Mesodermal cell (in vitro differentiated cells): ENCODE measurements at regions not wholly inside any gene's neighbourhood (a gene's known extent, or its start where the extent isn't known, plus 50 kb on each side); places are given as distances from the start of the nearest gene placed in this dataset.
"Not testable (repeated sequence)": the region's sequence is repeated elsewhere in the genome, so short reads cannot be mapped to it uniquely, and the experiment has no call there.

Experiments used
- H3K27ac ChIP-seq: 2 replicates; pipeline ENCODE4 v1.7.0; 2013; ENCODE audit warnings: mild to moderate bottlenecking, low read depth, low read length, moderate library complexity; ENCODE audit not compliant: severe bottlenecking
- H3K36me3 ChIP-seq: 2 replicates; pipeline ENCODE4 v1.7.1; 2013; ENCODE audit warnings: mild to moderate bottlenecking, low read length, moderate library complexity; ENCODE audit not compliant: control insufficient read depth, insufficient read depth
- H3K4me1 ChIP-seq: one replicate; pipeline ENCODE4 v1.7.1; 2013; ENCODE audit warnings: mild to moderate bottlenecking, low read length; ENCODE audit not compliant: insufficient read depth, control insufficient read depth, poor library complexity, severe bottlenecking
- H3K4me3 ChIP-seq: 2 replicates; pipeline ENCODE4 v1.7.0; 2013; ENCODE audit warnings: low read length, control low read depth, mild to moderate bottlenecking; ENCODE audit not compliant: insufficient read depth, poor library complexity, severe bottlenecking; ENCODE audit errors: extremely low read depth
- H3K9me3 ChIP-seq: 2 replicates; pipeline ENCODE4 v1.7.1; 2013; ENCODE audit warnings: mild to moderate bottlenecking, low read length, moderate library complexity; ENCODE audit not compliant: control insufficient read depth
- WGBS, 2 experiments: methylation state at CpG; one replicate each; pipeline ENCODE4 v1.1.5; 2013; ENCODE audit warnings: missing lambda C conversion rate in 2 of 2; ENCODE audit not compliant: insufficient coverage in 2 of 2; 5-methylcytosine and 5-hydroxymethylcytosine counted together

DNA sequence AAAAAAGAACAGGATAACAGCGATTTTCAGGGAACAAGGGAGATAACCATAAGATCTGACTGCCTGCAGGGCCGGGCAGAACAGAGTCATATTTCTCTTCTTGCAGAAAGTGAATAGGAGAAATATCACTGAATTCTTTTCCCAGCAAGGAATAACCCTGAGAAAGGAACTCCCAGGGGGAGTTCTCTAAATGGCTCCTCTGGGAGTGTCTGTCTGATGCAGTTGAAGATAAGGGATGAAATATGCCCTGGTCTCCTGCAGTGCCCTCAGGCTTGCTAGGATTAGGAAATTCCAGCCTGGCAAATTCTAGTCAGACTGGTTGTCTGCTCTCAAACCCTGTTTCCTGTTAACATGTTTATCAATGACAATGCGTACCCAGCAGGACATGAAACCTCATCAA is 830.8 kb upstream of the TMEFF2 start:
- H3K27ac ChIP-seq, H3K4me1 ChIP-seq, H3K36me3 ChIP-seq, H3K9me3 ChIP-seq, H3K4me3 ChIP-seq: not testable (repeated sequence)
- WGBS, 2 experiments: 75 to 94% methylated on average over 2 of the region's 3 CpGs

DNA sequence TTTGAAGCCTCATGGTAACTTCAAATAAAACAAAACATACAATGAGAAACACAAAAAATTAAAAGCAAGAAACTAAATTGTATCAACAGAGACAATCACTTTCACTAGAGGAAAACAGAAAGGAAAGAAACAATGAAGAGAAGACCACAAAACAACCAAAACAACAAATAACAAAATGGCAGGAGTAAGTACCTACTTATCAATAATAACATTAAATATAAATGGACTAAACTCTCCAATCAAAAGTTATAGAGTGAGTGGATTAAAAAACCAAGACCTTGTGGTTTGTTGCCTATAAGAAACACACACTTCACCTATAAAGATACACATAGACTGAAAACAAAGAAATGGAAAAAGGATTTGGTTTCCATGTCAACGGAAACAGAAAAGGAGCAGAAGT is 830.1 kb upstream of the TMEFF2 start:
- Histone ChIP-seq H3K4me3 (no peak overlapping the region), H3K27ac (no peak overlapping the region), H3K36me3 (no peaks in the 10 kb centered on the region), H3K9me3 (peaks cover 6% of the 10 kb centered on the region), H3K4me1 (no peaks in the 10 kb centered on the region)
- no CpG with 5 or more reads among the region's 1 CpG for WGBS, 2 experiments

DNA sequence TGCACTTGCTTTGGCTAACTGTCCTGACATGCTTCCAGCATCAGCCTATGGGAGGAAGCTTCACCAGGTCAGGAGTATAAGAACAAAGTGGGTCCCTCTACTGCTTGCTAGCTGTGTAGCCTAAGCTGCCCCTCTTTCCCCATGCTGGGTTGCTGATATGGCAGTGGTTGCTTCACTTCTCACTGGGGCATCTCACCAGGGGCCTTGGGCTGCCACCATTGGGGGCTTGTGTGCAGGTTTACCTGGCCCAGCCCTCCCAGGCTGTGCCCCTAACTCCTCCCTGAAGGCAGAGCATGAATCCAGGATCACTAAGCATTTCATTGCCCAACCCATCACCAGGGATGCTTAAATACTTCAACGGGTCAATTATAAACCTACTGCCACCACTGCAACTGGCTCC is 817.1 kb upstream of the TMEFF2 start:
- Histone ChIP-seq H3K27ac (no peak overlapping the region), H3K4me3 (no peak overlapping the region), H3K4me1 (no peaks in the 10 kb centered on the region), H3K9me3 (no peaks in the 10 kb centered on the region), H3K36me3 (no peaks in the 10 kb centered on the region)
- no CpG with 5 or more reads among the region's 1 CpG for WGBS, 2 experiments

DNA sequence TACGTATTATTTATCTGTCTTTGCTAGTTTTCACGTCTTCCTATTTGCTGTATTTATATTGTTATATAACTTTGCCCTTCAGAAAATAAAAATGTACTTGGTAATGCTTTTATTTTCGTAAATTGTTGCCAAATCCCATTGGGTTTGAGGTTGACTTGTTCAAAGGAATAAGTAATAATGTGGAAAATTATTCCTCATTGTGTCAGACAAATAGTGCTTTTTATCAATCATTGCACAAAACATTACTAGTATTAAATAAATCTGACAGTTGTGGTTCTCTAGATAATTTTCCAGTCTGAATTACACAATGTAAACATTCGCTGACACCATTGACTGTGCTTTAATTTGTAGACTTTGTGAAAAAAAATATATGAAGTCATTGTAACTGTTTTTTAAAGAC is 798.3 kb upstream of the TMEFF2 start:
- Histone ChIP-seq H3K27ac (no peak overlapping the region), H3K4me3 (no peak overlapping the region), H3K36me3 (no peaks in the 10 kb centered on the region), H3K4me1 (no peaks in the 10 kb centered on the region), H3K9me3 (no peaks in the 10 kb centered on the region)
- no CpG with 5 or more reads among the region's 4 CpGs for WGBS, 2 experiments

DNA sequence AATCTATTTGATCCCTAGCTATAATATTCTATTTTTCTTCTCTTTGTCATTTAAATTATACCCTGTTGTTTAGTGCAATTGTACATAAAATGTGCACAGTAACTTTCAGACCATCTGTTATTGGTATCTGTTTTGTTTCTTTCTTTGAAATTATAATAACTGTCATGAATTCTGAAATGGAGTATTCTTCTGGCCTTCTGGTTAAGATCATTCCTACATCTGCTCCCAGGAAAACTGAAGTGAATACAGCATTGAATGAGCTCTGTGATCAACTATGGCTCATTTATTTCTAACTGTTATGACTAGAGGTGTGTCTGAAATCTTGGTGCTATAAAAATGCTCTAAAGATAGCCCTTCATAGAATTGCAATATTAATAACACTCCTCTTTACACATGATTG is 788.4 kb upstream of the TMEFF2 start:
- Histone ChIP-seq H3K4me3 (no peak overlapping the region), H3K36me3 (no peaks in the 10 kb centered on the region), H3K9me3 (no peaks in the 10 kb centered on the region), H3K27ac (no peak overlapping the region), H3K4me1 (no peaks in the 10 kb centered on the region)

DNA sequence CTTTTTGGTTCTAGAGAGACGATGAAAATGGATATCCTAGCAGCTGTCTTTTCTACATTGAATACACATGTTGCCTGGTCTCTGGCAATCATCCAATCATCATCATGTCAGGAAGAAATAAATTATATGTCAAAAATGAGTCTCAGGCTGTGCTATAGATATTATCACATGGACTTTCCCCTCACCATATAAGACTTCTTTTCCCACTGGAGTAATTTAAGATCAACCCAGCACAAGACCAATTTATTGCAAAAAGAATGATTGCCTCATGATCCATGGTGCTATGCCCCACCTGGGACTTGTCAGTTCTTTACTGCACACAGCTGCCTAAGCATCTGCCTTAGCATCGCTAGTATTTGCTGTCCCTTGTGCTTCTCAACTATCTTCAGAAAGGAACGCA is 783.7 kb upstream of the TMEFF2 start:
- no peaks in the 10 kb centered on the region for H3K9me3 ChIP-seq
- no peaks in the 10 kb centered on the region for H3K4me1 ChIP-seq
- H3K36me3 ChIP-seq: no peaks in the 10 kb centered on the region
- H3K4me3 ChIP-seq: no peak overlapping the region
- H3K27ac ChIP-seq: no peak overlapping the region
- WGBS, 2 experiments: 90 to 100% methylated on average over 1 to 2 of the region's 3 CpGs

DNA sequence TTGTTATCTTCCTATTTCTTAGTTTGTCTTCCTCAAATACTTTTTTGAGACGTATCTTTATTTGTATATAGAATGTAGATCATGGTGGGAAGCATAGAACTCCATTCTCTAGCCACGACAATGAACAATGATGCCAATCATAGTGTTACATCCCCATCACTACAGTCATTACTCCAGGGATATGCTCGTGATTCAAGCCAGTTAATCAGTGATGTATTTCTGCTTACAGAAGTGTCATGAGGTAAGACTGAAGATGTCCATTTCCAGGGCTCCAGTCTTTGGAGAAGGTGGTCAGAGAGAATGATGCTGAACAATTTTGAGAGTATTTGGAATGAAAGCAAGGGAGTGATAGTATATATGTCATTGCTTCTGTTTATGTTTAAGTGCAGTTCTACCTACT is 777.2 kb upstream of the TMEFF2 start:
- 80% methylated on average over 1 of the region's 3 CpGs; no CpG with 5 or more reads in 1 of the 2 experiments for WGBS, 2 experiments
- H3K9me3 ChIP-seq: no peaks in the 10 kb centered on the region
- H3K36me3 ChIP-seq: no peaks in the 10 kb centered on the region
- no peak overlapping the region for H3K4me3 ChIP-seq
- H3K27ac ChIP-seq: no peak overlapping the region
- no peaks in the 10 kb centered on the region for H3K4me1 ChIP-seq

DNA sequence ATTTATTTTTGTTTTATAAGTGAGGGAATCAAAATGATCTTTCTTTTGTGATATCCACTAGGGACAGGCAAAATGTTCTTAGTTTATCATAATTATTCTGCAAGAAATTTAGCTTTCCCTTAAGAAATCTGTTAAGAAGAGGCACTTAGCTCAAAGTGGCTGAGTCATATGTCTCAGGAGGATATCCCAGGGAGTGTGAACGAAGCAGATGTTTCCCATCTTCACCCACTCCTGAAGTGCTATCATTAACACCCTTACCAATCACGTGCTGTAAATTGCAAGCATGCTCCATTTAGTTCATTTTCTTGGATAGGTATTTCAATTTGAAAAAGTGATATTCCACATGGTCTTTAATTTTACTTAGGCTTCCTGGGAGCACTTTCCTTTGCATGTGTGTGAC is 774.3 kb upstream of the TMEFF2 start:
- no peak overlapping the region for H3K4me3 ChIP-seq
- H3K4me1 ChIP-seq: no peaks in the 10 kb centered on the region
- H3K36me3 ChIP-seq: no peaks in the 10 kb centered on the region
- no peak overlapping the region for H3K27ac ChIP-seq
- H3K9me3 ChIP-seq: no peaks in the 10 kb centered on the region
- no CpG with 5 or more reads among the region's 2 CpGs for WGBS, 2 experiments

DNA sequence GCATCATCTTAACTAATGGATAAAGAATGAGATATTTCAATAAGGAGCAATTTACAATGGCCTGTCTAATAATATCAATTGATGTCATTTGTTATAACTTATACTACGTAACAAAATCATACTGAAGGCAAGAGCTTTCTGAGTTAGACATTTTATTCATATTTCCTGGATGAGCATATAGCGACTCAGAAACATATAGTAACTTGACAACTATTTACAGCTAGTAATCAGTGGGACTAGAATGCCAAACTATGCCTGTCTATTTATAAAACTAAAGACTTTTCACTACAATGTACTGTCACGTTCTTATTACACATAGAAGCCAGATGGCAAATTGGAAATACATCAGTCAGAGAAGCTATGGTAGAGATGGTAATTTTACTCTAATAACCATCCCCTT is 766.2 kb upstream of the TMEFF2 start:
- Histone ChIP-seq H3K36me3 (no peaks in the 10 kb centered on the region), H3K4me3 (no peak overlapping the region), H3K9me3 (no peaks in the 10 kb centered on the region), H3K4me1 (no peaks in the 10 kb centered on the region), H3K27ac (no peak overlapping the region)
- no CpG with 5 or more reads among the region's 3 CpGs for WGBS, 2 experiments

DNA sequence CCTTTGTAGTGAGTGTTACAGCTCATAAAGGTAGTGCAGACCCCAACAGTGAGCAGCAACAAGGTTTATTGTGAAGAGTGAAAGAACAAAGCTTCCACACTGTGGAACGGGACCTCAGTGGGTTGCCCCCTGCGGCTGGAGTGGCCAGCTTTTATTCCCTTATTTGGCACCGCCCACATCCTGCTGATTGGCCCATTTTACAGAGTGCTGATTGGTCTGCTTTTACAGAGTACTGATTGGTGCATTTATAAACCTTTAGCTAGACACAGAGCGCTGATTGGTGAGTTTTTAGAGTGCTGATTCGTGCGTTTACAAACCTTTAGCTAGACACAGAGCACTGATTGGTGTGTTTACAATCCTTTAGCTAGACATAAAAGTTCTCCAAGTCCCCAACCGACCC is 763.9 kb upstream of the TMEFF2 start:
- H3K27ac ChIP-seq, H3K4me3 ChIP-seq, H3K9me3 ChIP-seq, H3K4me1 ChIP-seq, H3K36me3 ChIP-seq: not testable (repeated sequence)
- 84 to 93% methylated on average over 6 of the region's 7 CpGs for WGBS, 2 experiments

DNA sequence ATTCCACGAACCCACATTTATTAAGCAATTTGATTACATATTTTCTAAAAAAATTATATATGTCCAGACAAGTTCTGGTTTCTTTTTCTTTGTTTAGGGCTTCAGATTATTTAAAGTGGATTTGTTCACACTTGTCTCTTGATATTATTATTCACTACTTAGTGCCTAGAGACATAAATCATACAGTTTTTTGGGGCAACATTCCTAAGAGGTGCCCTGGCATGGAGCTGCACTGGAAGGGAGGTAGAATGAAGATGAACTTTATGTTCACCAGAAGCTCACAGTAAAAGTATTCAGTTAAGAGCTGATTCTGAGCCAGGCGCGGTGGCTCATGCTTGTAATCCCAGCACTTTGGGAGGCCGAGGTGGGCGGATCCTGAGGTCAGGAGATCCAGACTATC is 762.7 kb upstream of the TMEFF2 start:
- no peaks in the 10 kb centered on the region for H3K9me3 ChIP-seq
- WGBS, 2 experiments: 83 to 94% methylated on average over 1 to 4 of the region's 5 CpGs
- no peak overlapping the region for H3K4me3 ChIP-seq
- H3K36me3 ChIP-seq: no peaks in the 10 kb centered on the region
- H3K27ac ChIP-seq: no peak overlapping the region
- H3K4me1 ChIP-seq: no peaks in the 10 kb centered on the region

DNA sequence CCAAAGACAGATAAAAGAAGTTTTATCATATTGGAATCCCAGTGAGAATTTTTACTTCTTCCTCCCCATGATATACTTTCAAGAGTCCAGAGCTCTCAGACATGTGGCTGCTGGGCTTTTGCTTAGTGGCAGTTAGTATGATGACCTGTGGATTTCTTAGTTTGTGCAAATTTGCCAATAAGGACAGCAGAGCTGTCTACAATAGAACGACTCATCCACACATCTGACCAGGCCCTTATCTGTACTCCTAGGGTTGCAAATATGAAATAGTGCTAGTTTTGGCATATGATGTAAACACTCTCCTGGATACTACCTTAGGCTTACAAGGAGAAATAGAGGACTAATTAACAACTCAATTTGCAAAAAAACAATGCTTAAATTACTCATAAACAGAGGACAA is 758.4 kb upstream of the TMEFF2 start:
- Histone ChIP-seq H3K36me3 (no peaks in the 10 kb centered on the region), H3K27ac (no peak overlapping the region), H3K4me1 (no peaks in the 10 kb centered on the region), H3K9me3 (no peaks in the 10 kb centered on the region), H3K4me3 (no peak overlapping the region)
- no CpG with 5 or more reads among the region's 1 CpG for WGBS, 2 experiments
